ENCODE measurements at regions not wholly inside any gene's neighbourhood (a gene's known extent, or its start where the extent isn't known, plus 50 kb on each side); places are given as distances from the start of the nearest gene placed in this dataset.
A peak's percentile ranks its signal among the peaks of the same experiment; 100 is the strongest.
"Not testable (repeated sequence)": the region's sequence is repeated elsewhere in the genome, so short reads cannot be mapped to it uniquely, and the experiment has no call there.

DNA sequence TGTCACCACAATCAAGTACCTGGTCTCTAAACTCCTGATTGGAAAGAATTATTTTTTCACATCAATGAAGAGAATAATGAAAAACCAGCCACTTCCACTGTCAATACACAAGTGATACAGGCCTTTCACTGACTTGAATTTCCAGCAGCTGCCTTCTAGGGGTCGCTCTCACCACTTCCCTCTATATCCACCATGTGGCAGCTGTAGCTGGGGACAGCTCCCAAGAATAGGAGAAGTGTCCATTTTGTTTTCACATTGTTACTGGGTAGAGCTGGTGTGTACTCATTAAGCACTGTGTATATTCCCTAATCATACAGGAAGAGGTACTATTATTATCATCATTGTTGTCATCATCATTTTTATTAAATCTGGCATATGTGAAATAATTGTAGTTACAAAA lies 438.4 kb upstream of the SPTLC3 start:
- TF ChIP-seq, protein P1, sequence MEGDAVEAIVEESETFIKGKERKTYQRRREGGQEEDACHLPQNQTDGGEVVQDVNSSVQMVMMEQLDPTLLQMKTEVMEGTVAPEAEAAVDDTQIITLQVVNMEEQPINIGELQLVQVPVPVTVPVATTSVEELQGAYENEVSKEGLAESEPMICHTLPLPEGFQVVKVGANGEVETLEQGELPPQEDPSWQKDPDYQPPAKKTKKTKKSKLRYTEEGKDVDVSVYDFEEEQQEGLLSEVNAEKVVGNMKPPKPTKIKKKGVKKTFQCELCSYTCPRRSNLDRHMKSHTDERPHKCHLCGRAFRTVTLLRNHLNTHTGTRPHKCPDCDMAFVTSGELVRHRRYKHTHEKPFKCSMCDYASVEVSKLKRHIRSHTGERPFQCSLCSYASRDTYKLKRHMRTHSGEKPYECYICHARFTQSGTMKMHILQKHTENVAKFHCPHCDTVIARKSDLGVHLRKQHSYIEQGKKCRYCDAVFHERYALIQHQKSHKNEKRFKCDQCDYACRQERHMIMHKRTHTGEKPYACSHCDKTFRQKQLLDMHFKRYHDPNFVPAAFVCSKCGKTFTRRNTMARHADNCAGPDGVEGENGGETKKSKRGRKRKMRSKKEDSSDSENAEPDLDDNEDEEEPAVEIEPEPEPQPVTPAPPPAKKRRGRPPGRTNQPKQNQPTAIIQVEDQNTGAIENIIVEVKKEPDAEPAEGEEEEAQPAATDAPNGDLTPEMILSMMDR (IDR thresholded peaks at IDR 0.05; ENCODE audit: unreplicated experiment): peak; percentile 68
- Mint-ChIP-seq H3K9me3 (ENCODE audit: low read depth) (no peaks in the 10 kb centered on the region), H3K4me1 (ENCODE audit: low read depth) (peaks cover 18% of the 10 kb centered on the region), H3K27ac (no peak overlapping the region), H3K4me3 (ENCODE audit: low read depth) (no peak overlapping the region), H3K27me3 (peaks cover 4% of the 10 kb centered on the region), H3K36me3 (ENCODE audit: insufficient read depth) (no peaks in the 10 kb centered on the region)
- no peak for DNase-seq (ENCODE audit: low spot score, unreplicated experiment)

DNA sequence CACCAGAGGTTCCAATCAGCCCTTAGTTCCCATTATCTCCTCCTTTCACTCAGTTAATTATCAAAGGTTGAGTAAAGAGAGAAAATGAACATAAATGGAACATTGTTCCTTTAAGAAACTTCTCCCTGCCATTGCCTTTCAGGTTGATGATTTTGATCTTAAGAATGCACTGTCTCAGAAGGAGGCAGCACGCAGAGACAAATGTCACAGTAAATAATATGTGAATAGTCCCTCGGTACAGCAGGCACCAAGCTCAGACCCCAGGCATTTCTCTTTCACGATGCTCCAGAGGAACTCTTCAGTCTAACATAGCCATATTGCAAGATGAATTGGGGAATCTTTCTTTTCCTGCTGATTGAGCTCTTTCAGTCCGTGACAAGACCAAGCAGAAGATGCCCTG lies 435.3 kb upstream of the SPTLC3 start:
- Mint-ChIP-seq H3K4me1 (ENCODE audit: low read depth) (peaks cover 14% of the 10 kb centered on the region), H3K27me3 (peaks cover 4% of the 10 kb centered on the region), H3K36me3 (ENCODE audit: insufficient read depth) (no peaks in the 10 kb centered on the region), H3K27ac (no peak overlapping the region), H3K9me3 (ENCODE audit: low read depth) (no peaks in the 10 kb centered on the region), H3K4me3 (ENCODE audit: low read depth) (no peak overlapping the region)
- DNase-seq (ENCODE audit: low spot score, unreplicated experiment): no peak
- TF ChIP-seq, protein P1 (IDR thresholded peaks at IDR 0.05; ENCODE audit: unreplicated experiment): no peak

DNA sequence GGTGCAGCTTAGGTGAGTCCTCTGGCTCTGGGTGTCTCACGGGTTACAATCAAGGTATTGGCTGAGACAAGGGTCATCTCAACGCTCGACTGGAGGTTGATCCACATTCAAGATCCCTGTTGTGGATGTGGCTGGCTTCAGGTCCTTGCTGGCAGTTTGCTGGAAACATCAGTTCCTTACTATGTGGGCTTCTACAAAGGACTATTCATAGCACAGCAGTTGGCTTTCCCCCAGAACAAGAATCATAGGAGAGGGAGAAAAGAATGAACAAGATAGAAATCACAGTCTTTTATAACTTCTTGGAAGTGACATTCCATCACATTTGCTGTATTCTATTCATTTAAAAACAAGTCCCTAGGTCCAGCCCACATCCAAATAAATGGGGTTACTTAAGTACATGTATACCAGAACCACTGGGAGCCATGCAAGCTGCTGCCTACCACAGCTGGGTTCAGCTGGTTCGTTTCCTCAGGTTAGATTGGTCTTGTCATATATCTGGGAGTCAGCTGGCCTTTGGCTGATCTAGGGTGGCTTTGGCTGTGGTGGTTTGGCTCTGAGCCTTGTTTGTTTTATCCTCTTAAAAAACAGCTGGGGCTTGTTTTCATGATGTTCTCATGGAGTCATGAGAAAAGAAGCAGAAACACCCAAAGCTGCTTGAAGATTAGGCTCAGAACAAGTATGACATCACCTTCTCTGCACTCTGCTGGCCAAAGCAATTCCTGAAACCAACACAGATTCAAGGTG lies 433.2 kb upstream of the SPTLC3 start:
- H3K4me1 Mint-ChIP-seq (ENCODE audit: low read depth): peaks cover 14% of the 10 kb centered on the region
- DNase-seq (ENCODE audit: low spot score, unreplicated experiment): no peak
- TF ChIP-seq, protein P1 (IDR thresholded peaks at IDR 0.05; ENCODE audit: unreplicated experiment): no peak
- no peaks in the 10 kb centered on the region for H3K9me3 Mint-ChIP-seq (ENCODE audit: low read depth)
- H3K27ac Mint-ChIP-seq: no peak overlapping the region
- no peaks in the 10 kb centered on the region for H3K36me3 Mint-ChIP-seq (ENCODE audit: insufficient read depth)
- no peak overlapping the region for H3K4me3 Mint-ChIP-seq (ENCODE audit: low read depth)
- peaks cover 4% of the 10 kb centered on the region for H3K27me3 Mint-ChIP-seq

DNA sequence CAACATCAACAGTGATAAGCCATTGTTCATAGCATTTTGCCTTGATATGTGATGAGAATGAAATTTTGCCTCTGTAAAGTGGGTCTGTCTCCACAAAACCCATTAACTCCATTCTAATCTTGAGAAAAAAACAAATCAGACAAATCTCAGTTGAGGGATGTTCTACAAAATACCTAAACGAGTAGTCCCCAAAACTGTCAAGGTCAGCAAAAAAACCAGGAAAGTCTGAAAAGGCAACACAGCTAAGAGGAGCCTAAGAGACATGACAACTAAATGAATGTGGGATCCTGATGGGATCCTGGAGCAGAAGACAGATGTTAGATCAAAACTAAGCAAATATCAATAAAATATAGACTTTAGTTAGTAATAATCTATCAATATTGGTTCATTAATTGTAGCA lies 431.6 kb upstream of the SPTLC3 start:
- no peak for DNase-seq (ENCODE audit: low spot score, unreplicated experiment)
- H3K4me3 Mint-ChIP-seq (ENCODE audit: low read depth): no peak overlapping the region

DNA sequence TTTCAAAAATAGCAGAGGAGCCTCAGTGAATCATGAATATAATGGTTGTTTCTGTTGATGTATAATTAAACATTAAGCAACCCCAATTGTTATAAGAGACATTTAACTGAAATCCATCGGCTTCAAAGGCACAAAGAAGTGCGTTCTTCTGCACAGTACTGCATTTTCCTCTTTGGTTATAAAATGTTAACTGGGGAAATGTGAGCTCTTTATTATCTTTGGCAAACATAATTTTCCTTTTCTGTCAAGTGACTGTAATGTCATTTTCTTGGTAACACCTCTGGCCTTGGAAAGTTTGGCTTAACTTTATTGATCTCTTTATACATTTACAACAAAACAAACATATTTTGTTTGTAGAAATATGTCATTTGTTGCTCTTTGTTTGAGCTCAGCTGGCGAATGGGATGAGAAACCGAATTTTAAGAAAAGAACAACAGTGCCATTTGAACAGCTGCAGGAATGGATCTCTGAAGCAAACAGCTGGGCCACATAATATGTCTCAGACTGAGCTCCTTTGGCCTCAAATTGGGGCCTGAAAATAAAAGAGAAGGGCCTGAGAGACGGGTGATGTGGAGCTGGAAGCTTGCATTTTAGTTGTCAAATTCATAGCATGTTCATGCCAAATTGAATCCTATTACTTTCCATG lies 427.0 kb upstream of the SPTLC3 start:
- Mint-ChIP-seq H3K4me1 (ENCODE audit: low read depth) (peaks cover 12% of the 10 kb centered on the region), H3K27me3 (no peaks in the 10 kb centered on the region), H3K4me3 (ENCODE audit: low read depth) (no peak overlapping the region), H3K9me3 (ENCODE audit: low read depth) (peaks cover 6% of the 10 kb centered on the region), H3K27ac (peak overlapping the region; percentile 22), H3K36me3 (ENCODE audit: insufficient read depth) (no peaks in the 10 kb centered on the region)
- TF ChIP-seq, protein P1 (IDR thresholded peaks at IDR 0.05; ENCODE audit: unreplicated experiment): no peak
- DNase-seq (ENCODE audit: low spot score, unreplicated experiment): no peak

More for the DNA sequence above, 431.6 kb upstream of the SPTLC3 start:
- TF ChIP-seq, protein P1 (IDR thresholded peaks at IDR 0.05; ENCODE audit: unreplicated experiment): no peak
- Mint-ChIP-seq H3K27me3 (peaks cover 4% of the 10 kb centered on the region), H3K4me1 (ENCODE audit: low read depth) (peaks cover 20% of the 10 kb centered on the region), H3K9me3 (ENCODE audit: low read depth) (no peaks in the 10 kb centered on the region), H3K36me3 (ENCODE audit: insufficient read depth) (no peaks in the 10 kb centered on the region), H3K27ac (no peak overlapping the region)

DNA sequence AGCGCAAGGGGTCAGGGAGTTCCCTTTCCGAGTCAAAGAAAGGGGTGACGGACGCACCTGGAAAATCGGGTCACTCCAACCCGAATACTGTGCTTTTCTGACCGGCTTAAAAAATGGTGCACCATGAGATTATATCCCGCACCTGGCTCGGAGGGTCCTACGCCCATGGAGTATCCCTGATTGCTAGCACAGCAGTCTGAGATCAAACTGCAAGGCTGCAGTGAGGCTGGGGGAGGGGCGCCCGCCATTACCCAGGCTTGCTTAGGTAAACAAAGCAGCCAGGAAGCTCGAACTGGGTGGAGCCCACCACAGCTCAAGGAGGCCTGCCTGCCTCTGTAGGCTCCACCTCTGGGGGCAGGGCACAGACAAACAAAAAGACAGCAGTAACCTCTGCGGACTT lies 426.1 kb upstream of the SPTLC3 start:
- not testable (repeated sequence) for DNase-seq (ENCODE audit: low spot score, unreplicated experiment); H3K27me3 Mint-ChIP-seq; H3K9me3 Mint-ChIP-seq (ENCODE audit: low read depth); H3K27ac Mint-ChIP-seq; H3K4me3 Mint-ChIP-seq (ENCODE audit: low read depth); H3K4me1 Mint-ChIP-seq (ENCODE audit: low read depth); H3K36me3 Mint-ChIP-seq (ENCODE audit: insufficient read depth)

Measured in progenitor cell of endocrine pancreas (in vitro differentiated cells).